WTC11 (cell line): ENCODE measurements at regions not wholly inside any gene's neighbourhood (a gene's known extent, or its start where the extent isn't known, plus 50 kb on each side); places are given as distances from the start of the nearest gene placed in this dataset.
"Not testable (repeated sequence)": the region's sequence is repeated elsewhere in the genome, so short reads cannot be mapped to it uniquely, and the experiment has no call there.

Source experiments
- ATAC-seq: fragments of 200-7000 bp; cut with Tn5 transposase; 2 replicates; pipeline ENCODE4 v1.10.0; 2021; ENCODE audit warnings: mild to moderate bottlenecking, moderate library complexity
- CTCF ChIA-PET: fragments of 300-600 bp; sonication (Branson Sonifier 250); formaldehyde crosslinking; loops from one replicate; lab custom pipeline; 2021; ENCODE audit warnings: antibody characterized with exemption; lab: Charles Lee
- POLR2A ChIA-PET: fragments of 350-600 bp; sonication (Branson Sonifier 250); formaldehyde crosslinking; loops from one replicate; lab custom pipeline; 2021; ENCODE audit warnings: antibody characterized with exemption; lab: Charles Lee
- DNase-seq: peaks from one replicate; pipeline ENCODE4 v3.0.0; 2021; ENCODE audit warnings: low spot score
- H3K27ac Mint-ChIP-seq: 2 replicates; pipeline ENCODE4 v1.8.0; 2021; ENCODE audit warnings: mixed read lengths
- H3K27me3 Mint-ChIP-seq: 2 replicates; pipeline ENCODE4 v1.8.0; 2021; ENCODE audit warnings: low read depth, mild to moderate bottlenecking, moderate library complexity, mixed read lengths
- H3K36me3 Mint-ChIP-seq: 2 replicates; pipeline ENCODE4 v1.8.0; 2021; ENCODE audit warnings: mixed read lengths
- H3K4me1 Mint-ChIP-seq: 2 replicates; pipeline ENCODE4 v1.8.0; 2022; ENCODE audit warnings: mixed read lengths
- H3K4me3 Mint-ChIP-seq: 2 replicates; pipeline ENCODE4 v1.8.0; 2021; ENCODE audit warnings: mild to moderate bottlenecking, moderate library complexity, mixed read lengths
- H3K9me3 Mint-ChIP-seq: 2 replicates; pipeline ENCODE4 v1.8.0; 2021; ENCODE audit warnings: mixed read lengths
- AR ChIP-seq: fragments of 250-450 bp; sonication (Bioruptor Pico); IDR thresholded peaks from 2 replicates; pipeline ENCODE4 v1.9.0; 2021; ENCODE audit warnings: mild to moderate bottlenecking
- CBFB ChIP-seq: sonication (generic); formaldehyde crosslinking; IDR thresholded peaks from 2 replicates; pipeline ENCODE4 v1.8.1; 2022; ENCODE audit warnings: mild to moderate bottlenecking, low read depth, missing genetic modification reagents
- CDX4 ChIP-seq: fragments of 250-450 bp; sonication (Bioruptor Pico); IDR thresholded peaks from 2 replicates; pipeline ENCODE4 v1.9.0; 2021; ENCODE audit warnings: moderate library complexity, mild to moderate bottlenecking, inconsistent platforms, borderline replicate concordance
- CREB1 ChIP-seq: sonication (generic); formaldehyde crosslinking; IDR thresholded peaks from 2 replicates; pipeline ENCODE4 v1.8.0; 2023; ENCODE audit warnings: mild to moderate bottlenecking, missing genetic modification reagents
- ELF4 ChIP-seq: sonication (generic); formaldehyde crosslinking; IDR thresholded peaks from 2 replicates; pipeline ENCODE4 v1.8.1; 2022; ENCODE audit warnings: low read depth, mild to moderate bottlenecking, moderate library complexity, missing genetic modification reagents
- FOXP1 ChIP-seq: sonication (generic); formaldehyde crosslinking; IDR thresholded peaks from 2 replicates; pipeline ENCODE4 v1.8.0; 2022; ENCODE audit warnings: missing genetic modification reagents, mild to moderate bottlenecking, moderate library complexity, borderline replicate concordance
- GTF2I ChIP-seq: fragments of 250-450 bp; sonication (Bioruptor Pico); conservative IDR thresholded peaks from 2 replicates; pipeline ENCODE4 v1.4.0; 2021; ENCODE audit warnings: mild to moderate bottlenecking
- IRF2 ChIP-seq: sonication (generic); formaldehyde crosslinking; IDR thresholded peaks from 2 replicates; pipeline ENCODE4 v1.8.0; 2022; ENCODE audit warnings: low read depth, missing genetic modification reagents, borderline replicate concordance
- JUN ChIP-seq: sonication (generic); formaldehyde crosslinking; IDR thresholded peaks from 2 replicates; pipeline ENCODE4 v1.8.0; 2023; ENCODE audit warnings: mild to moderate bottlenecking, missing genetic modification reagents
- MYBL2 ChIP-seq: sonication (generic); formaldehyde crosslinking; IDR thresholded peaks from 2 replicates; pipeline ENCODE4 v1.8.1; 2023; ENCODE audit warnings: mild to moderate bottlenecking, moderate library complexity, missing genetic modification reagents
- NR3C1 ChIP-seq: sonication (generic); formaldehyde crosslinking; conservative IDR thresholded peaks from 2 replicates; pipeline ENCODE4 v1.8.1; 2023; ENCODE audit warnings: low read depth, mild to moderate bottlenecking, missing genetic modification reagents
- PREB ChIP-seq: sonication (generic); formaldehyde crosslinking; IDR thresholded peaks from 2 replicates; pipeline ENCODE4 v1.8.1; 2022; ENCODE audit warnings: mild to moderate bottlenecking, missing genetic modification reagents, moderate library complexity, borderline replicate concordance
- RELA ChIP-seq: sonication (generic); formaldehyde crosslinking; IDR thresholded peaks from 2 replicates; pipeline ENCODE4 v1.8.1; 2022; ENCODE audit warnings: missing genetic modification reagents, mild to moderate bottlenecking, borderline replicate concordance
- SOX15 ChIP-seq: fragments of 250-450 bp; sonication (Bioruptor Pico); IDR thresholded peaks from 2 replicates; pipeline ENCODE4 v1.9.0; 2021; ENCODE audit warnings: mild to moderate bottlenecking
- ZBTB43 ChIP-seq: sonication (generic); formaldehyde crosslinking; IDR thresholded peaks from 2 replicates; pipeline ENCODE4 v1.8.1; 2023; ENCODE audit warnings: mild to moderate bottlenecking, missing genetic modification reagents

GRCh38 chr2:103179798-103180197 is 418.0 kb downstream of the TMEM182 start:
- H3K27ac Mint-ChIP-seq: no peak overlapping the region
- ChIA-PET POLR2A (no interaction called here), CTCF (interaction anchor here (1.4 kb wide), 1 partner anchor 18 kb away, joined by 3 read pairs; no protein-coding TSS in a partner anchor)
- no peaks in the 10 kb centered on the region for H3K4me1 Mint-ChIP-seq
- no peak overlapping the region for H3K4me3 Mint-ChIP-seq
- H3K36me3 Mint-ChIP-seq: no peaks in the 10 kb centered on the region
- TF ChIP-seq JUN (CRISPR knock-in tag): no peak
- no peak for TF ChIP-seq RELA (CRISPR knock-in tag)
- no peak for TF ChIP-seq ELF4 (CRISPR knock-in tag)
- no peak for TF ChIP-seq PREB (CRISPR knock-in tag)
- no peaks in the 10 kb centered on the region for H3K27me3 Mint-ChIP-seq
- no peak for ATAC-seq
- DNase-seq: no peak
- peaks cover 8% of the 10 kb centered on the region for H3K9me3 Mint-ChIP-seq

- DNase-seq (no peak), ATAC-seq (no peak)
- Mint-ChIP-seq H3K27ac (no peak overlapping the region), H3K36me3 (no peaks in the 10 kb centered on the region; the same call in 1 of the 2 replicates), H3K9me3 (peaks cover 28% of the 10 kb centered on the region), H3K4me3 (no peak overlapping the region), H3K4me1 (no peaks in the 10 kb centered on the region)
- POLR2A ChIA-PET: no interaction called here
- CTCF ChIA-PET: no interaction called here
- TF ChIP-seq NR3C1 (CRISPR knock-in tag) (no peak), CDX4 (CRISPR knock-in tag) (no peak), ZBTB43 (CRISPR knock-in tag) (no peak), AR (CRISPR knock-in tag) (no peak), CBFB (CRISPR knock-in tag) (no peak), MYBL2 (no peak), FOXP1 (CRISPR knock-in tag) (no peak), CREB1 (no peak), PREB (CRISPR knock-in tag) (no peak), SOX15 (CRISPR knock-in tag) (no peak), IRF2 (CRISPR knock-in tag) (no peak)
- TF ChIP-seq, all 79 proteins: peak for 0
- H3K27me3 Mint-ChIP-seq: no peaks in the 10 kb centered on the region
These were observed 421.2 kb downstream of the TMEM182 start for GRCh38 chr2:103183061-103183460.

GRCh38 chr2:103196802-103197201 is 435.0 kb downstream of the TMEM182 start:
- POLR2A ChIA-PET: no interaction called here
- H3K9me3 Mint-ChIP-seq: peaks cover 33% of the 10 kb centered on the region
- no peak for DNase-seq
- TF ChIP-seq MYBL2: no peak
- TF ChIP-seq GTF2I (CRISPR knock-in tag): no peak
- TF ChIP-seq, all 79 proteins: peak for 0
- peaks cover 3% of the 10 kb centered on the region for H3K4me1 Mint-ChIP-seq
- peaks cover 8% of the 10 kb centered on the region for H3K36me3 Mint-ChIP-seq
- peaks cover 5% of the 10 kb centered on the region for H3K27me3 Mint-ChIP-seq
- no peak for ATAC-seq
- CTCF ChIA-PET: no interaction called here
- no peak overlapping the region for H3K4me3 Mint-ChIP-seq
- H3K27ac Mint-ChIP-seq: no peak overlapping the region

GRCh38 chr2:103200774-103201173 is 438.9 kb downstream of the TMEM182 start:
- POLR2A ChIA-PET, DNase-seq, ATAC-seq, CTCF ChIA-PET, H3K4me3 Mint-ChIP-seq, H3K4me1 Mint-ChIP-seq, H3K27ac Mint-ChIP-seq: not testable (repeated sequence)
- Mint-ChIP-seq H3K27me3 (peaks cover 10% of the 10 kb centered on the region), H3K36me3 (peaks cover 14% of the 10 kb centered on the region), H3K9me3 (peaks cover 46% of the 10 kb centered on the region)
